Natural killer cell (primary cell): ENCODE measurements at regions not wholly inside any gene's neighbourhood (a gene's known extent, or its start where the extent isn't known, plus 50 kb on each side); places are given as distances from the start of the nearest gene placed in this dataset.

Experiments
- ATAC-seq, 3 donors: fragments of 150-1000 bp in 2 of 3; fragments of 200-7000 bp in 1 of 3; cut with Tn5 transposase; 1 replicate in 1 of 3; 2 replicates in 2 of 3; pipeline ENCODE4 v1.10.0; 2021; ENCODE audit warnings: mild to moderate bottlenecking in 2 of 3, moderate library complexity in 2 of 3
- DNase-seq, 2 donors: peaks; one replicate each; pipeline versions ENCODE4 v3.0.0 to v3.0.0-alpha.2; 2013 to 2021; ENCODE audit warnings: mixed read lengths in 1 of 2
- H3K27ac ChIP-seq: one replicate; pipeline ENCODE4 v1.5.1; 2013; ENCODE audit warnings: mild to moderate bottlenecking, low read length
- H3K27me3 ChIP-seq: one replicate; pipeline ENCODE4 v1.6.1; 2013; ENCODE audit warnings: low read length; ENCODE audit not compliant: control insufficient read depth, insufficient read depth
- H3K36me3 ChIP-seq: one replicate; pipeline ENCODE4 v1.6.1; 2013; ENCODE audit warnings: low read length; ENCODE audit not compliant: control insufficient read depth, insufficient read depth
- H3K4me1 ChIP-seq: one replicate; pipeline ENCODE4 v1.6.1; 2013; ENCODE audit warnings: low read length; ENCODE audit not compliant: control insufficient read depth, insufficient read depth
- H3K4me3 ChIP-seq: one replicate; pipeline ENCODE4 v1.5.1; 2013; ENCODE audit warnings: low read length
- H3K9me3 ChIP-seq: one replicate; pipeline ENCODE4 v1.6.1; 2013; ENCODE audit warnings: low read length; ENCODE audit not compliant: control insufficient read depth, insufficient read depth
- H3K27ac Mint-ChIP-seq, 2 donors: one replicate each; pipeline ENCODE4 v1.8.0; 2022; ENCODE audit warnings: mild to moderate bottlenecking in 2 of 2, mixed read lengths in 2 of 2, moderate library complexity in 1 of 2
- H3K27me3 Mint-ChIP-seq, 2 donors: one replicate each; pipeline ENCODE4 v1.8.0; 2022; ENCODE audit warnings: low read depth in 2 of 2, mixed read lengths in 2 of 2
- H3K36me3 Mint-ChIP-seq: one replicate; pipeline ENCODE4 v1.8.0; 2022; ENCODE audit warnings: mixed read lengths
- H3K4me1 Mint-ChIP-seq, 2 donors: one replicate each; pipeline ENCODE4 v1.8.0; 2022; ENCODE audit warnings: mixed read lengths in 2 of 2
- H3K4me3 Mint-ChIP-seq: one replicate; pipeline ENCODE4 v1.8.0; 2022; ENCODE audit warnings: mild to moderate bottlenecking, moderate library complexity, mixed read lengths
- H3K9me3 Mint-ChIP-seq, 2 donors: one replicate each; pipeline ENCODE4 v1.8.0; 2022; ENCODE audit warnings: mixed read lengths in 2 of 2
- whole genome bisulfite sequencing: methylation state at CpG from one replicate; pipeline ENCODE4 v1.1.7; 2013; ENCODE audit warnings: missing lambda C conversion rate; ENCODE audit not compliant: insufficient coverage; 5-methylcytosine and 5-hydroxymethylcytosine counted together
- intact Hi-C: fragments of 100-400 bp; cut with micrococcal nuclease; formaldehyde crosslinking; loops from one replicate; pipeline ENCODE4 v1.14.2; 2022
- TF ChIP-seq, protein P1 (sequence below): fragments of 200-600 bp; IDR thresholded peaks from one replicate; pipeline ENCODE4 v1.8.0; 2022; ENCODE audit warnings: antibody characterized with exemption

- Mint-ChIP-seq H3K4me3 (no peak overlapping the region), H3K27me3 (peaks cover 19 to 39% of the 10 kb centered on the region in 2 donors), H3K27ac (no peak overlapping the region), H3K9me3 (no peaks in the 10 kb centered on the region), H3K4me1 (no peaks in the 10 kb centered on the region), H3K36me3 (no peaks in the 10 kb centered on the region)
- H3K27ac ChIP-seq: no peak overlapping the region
- H3K4me3 ChIP-seq: no peak overlapping the region
- WGBS: 77% methylated on average over 2 of the region's 2 CpGs
- no peak for DNase-seq
- H3K27me3 ChIP-seq: no peaks in the 10 kb centered on the region
- H3K36me3 ChIP-seq: no peaks in the 10 kb centered on the region
- TF ChIP-seq, protein P1, sequence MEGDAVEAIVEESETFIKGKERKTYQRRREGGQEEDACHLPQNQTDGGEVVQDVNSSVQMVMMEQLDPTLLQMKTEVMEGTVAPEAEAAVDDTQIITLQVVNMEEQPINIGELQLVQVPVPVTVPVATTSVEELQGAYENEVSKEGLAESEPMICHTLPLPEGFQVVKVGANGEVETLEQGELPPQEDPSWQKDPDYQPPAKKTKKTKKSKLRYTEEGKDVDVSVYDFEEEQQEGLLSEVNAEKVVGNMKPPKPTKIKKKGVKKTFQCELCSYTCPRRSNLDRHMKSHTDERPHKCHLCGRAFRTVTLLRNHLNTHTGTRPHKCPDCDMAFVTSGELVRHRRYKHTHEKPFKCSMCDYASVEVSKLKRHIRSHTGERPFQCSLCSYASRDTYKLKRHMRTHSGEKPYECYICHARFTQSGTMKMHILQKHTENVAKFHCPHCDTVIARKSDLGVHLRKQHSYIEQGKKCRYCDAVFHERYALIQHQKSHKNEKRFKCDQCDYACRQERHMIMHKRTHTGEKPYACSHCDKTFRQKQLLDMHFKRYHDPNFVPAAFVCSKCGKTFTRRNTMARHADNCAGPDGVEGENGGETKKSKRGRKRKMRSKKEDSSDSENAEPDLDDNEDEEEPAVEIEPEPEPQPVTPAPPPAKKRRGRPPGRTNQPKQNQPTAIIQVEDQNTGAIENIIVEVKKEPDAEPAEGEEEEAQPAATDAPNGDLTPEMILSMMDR: no peak
- intact Hi-C loops: no loop called here
- no peak for ATAC-seq
- H3K9me3 ChIP-seq: no peaks in the 10 kb centered on the region
- no peaks in the 10 kb centered on the region for H3K4me1 ChIP-seq
Observed at GRCh38 chr3:184485241-184485640, 76.3 kb upstream of the EPHB3 start.

DNA sequence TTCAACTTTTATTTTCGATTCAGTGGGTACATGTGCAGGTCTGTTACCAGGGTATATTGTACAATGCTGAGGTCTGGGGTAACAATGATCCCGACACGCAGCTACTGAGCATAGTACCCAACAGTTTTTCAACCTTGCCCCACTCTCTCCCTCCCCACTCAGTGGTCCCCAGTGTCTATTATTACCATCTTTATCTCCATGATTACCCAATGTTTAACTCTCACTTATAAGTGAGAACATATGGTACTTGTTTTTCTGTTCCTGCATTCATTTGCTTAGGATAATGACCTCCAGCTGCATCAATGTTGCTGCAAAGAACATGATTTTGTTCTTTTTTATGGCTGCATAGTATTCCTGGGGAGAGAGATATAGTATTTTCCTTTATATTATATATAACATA lies 75.7 kb upstream of the EPHB3 start:
- no peaks in the 10 kb centered on the region for H3K27me3 ChIP-seq
- intact Hi-C loops: no loop called here
- TF ChIP-seq, protein P1: no peak
- no peak for ATAC-seq
- H3K9me3 Mint-ChIP-seq: no peaks in the 10 kb centered on the region
- no peaks in the 10 kb centered on the region for H3K36me3 Mint-ChIP-seq
- no peaks in the 10 kb centered on the region for H3K36me3 ChIP-seq
- H3K27ac Mint-ChIP-seq: no peak overlapping the region
- H3K27me3 Mint-ChIP-seq: peaks cover 13 to 41% of the 10 kb centered on the region in 2 donors
- DNase-seq: no peak
- H3K9me3 ChIP-seq: no peaks in the 10 kb centered on the region
- no peak overlapping the region for H3K4me3 Mint-ChIP-seq
- H3K4me1 Mint-ChIP-seq: no peaks in the 10 kb centered on the region
- H3K27ac ChIP-seq: no peak overlapping the region
- no peaks in the 10 kb centered on the region for H3K4me1 ChIP-seq
- WGBS: 100% methylated on average over 2 of the region's 3 CpGs
- no peak overlapping the region for H3K4me3 ChIP-seq

DNA sequence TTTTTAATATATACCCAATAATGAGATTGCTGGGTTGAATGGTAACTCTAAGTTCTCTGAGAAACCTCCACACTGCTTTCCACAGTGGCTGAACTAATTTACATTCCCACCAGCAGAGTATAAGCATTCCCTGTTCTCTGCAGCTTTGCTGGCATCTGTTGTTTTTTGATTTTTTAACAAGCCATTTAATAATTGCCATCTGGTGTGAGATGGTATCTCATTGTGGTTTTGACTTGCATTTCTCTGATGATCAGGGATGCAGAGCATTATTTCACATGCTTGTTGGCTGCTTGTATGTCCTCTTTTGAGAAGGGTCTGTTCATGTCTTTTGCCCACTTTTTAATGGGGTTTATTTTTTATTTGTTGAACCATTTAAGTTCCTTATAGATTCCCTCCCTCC lies 75.0 kb upstream of the EPHB3 start:
- Histone ChIP-seq H3K27me3 (no peaks in the 10 kb centered on the region), H3K4me3 (no peak overlapping the region), H3K4me1 (no peaks in the 10 kb centered on the region), H3K9me3 (no peaks in the 10 kb centered on the region), H3K27ac (no peak overlapping the region), H3K36me3 (no peaks in the 10 kb centered on the region)
- intact Hi-C loops: no loop called here
- Mint-ChIP-seq H3K4me3 (no peak overlapping the region), H3K27me3 (peaks cover 13 to 46% of the 10 kb centered on the region in 2 donors), H3K36me3 (no peaks in the 10 kb centered on the region), H3K27ac (no peak overlapping the region), H3K9me3 (no peaks in the 10 kb centered on the region), H3K4me1 (no peaks in the 10 kb centered on the region)
- TF ChIP-seq, protein P1: no peak
- DNase-seq (no peak), ATAC-seq (no peak)

DNA sequence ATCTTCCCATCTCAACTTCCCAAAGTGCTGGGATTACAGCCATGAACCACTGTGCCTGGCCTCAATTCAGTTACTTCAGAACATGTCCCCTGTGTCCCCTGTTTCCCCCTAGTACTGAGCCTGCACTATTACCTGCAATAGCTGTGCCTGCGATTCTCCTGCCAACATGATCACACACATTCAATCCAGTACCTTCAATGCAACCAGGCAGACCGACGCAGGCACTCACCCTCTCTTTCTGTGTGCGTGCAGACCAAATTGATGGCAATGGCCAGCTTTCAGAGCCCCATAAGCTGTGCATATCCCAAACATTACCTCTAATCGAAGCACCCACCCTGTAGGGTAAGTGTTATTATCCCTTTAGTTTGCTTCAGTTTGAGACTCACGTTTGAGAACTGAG lies 73.0 kb upstream of the EPHB3 start:
- Mint-ChIP-seq H3K27me3 (peaks cover 27 to 61% of the 10 kb centered on the region in 2 donors), H3K36me3 (no peaks in the 10 kb centered on the region), H3K27ac (no peak overlapping the region), H3K4me1 (peaks cover 6% of the 10 kb centered on the region in 2 donors), H3K4me3 (no peak overlapping the region), H3K9me3 (no peaks in the 10 kb centered on the region)
- no peak for ATAC-seq
- no peak overlapping the region for H3K27ac ChIP-seq
- H3K9me3 ChIP-seq: no peaks in the 10 kb centered on the region
- intact Hi-C loops: no loop called here
- no peak for DNase-seq
- peaks cover 8% of the 10 kb centered on the region for H3K4me1 ChIP-seq
- 96% methylated on average over 4 of the region's 6 CpGs for WGBS
- no peaks in the 10 kb centered on the region for H3K36me3 ChIP-seq
- H3K4me3 ChIP-seq: no peak overlapping the region
- peaks cover 5% of the 10 kb centered on the region for H3K27me3 ChIP-seq
- TF ChIP-seq, protein P1: no peak
